DOHH2 (cell line): ENCODE measurements at regions not wholly inside any gene's neighbourhood (a gene's known extent, or its start where the extent isn't known, plus 50 kb on each side); places are given as distances from the start of the nearest gene placed in this dataset.

Source experiments
- H3F3A ChIP-seq: fragments of 200-600 bp; sonication (generic), shearing (Covaris generic); 2 replicates; pipeline ENCODE4 v1.6.0; 2016; ENCODE audit warnings: antibody characterized with exemption, mild to moderate bottlenecking; ENCODE audit not compliant: control insufficient read depth, insufficient read depth
- H3K27ac ChIP-seq: fragments of 200-600 bp; sonication (generic); 2 replicates; pipeline ENCODE4 v1.5.1; 2014; ENCODE audit warnings: low read depth, mild to moderate bottlenecking, low read length, moderate library complexity
- H3K27me3 ChIP-seq: fragments of 200-600 bp; sonication (generic); 2 replicates; pipeline ENCODE4 v1.6.1; 2014; ENCODE audit warnings: mild to moderate bottlenecking, low read length, mixed read lengths; ENCODE audit not compliant: control insufficient read depth
- H3K36me3 ChIP-seq: fragments of 200-600 bp; sonication (generic); 2 replicates; pipeline ENCODE4 v1.6.1; 2014; ENCODE audit warnings: mild to moderate bottlenecking, low read length, moderate library complexity, mixed read lengths; ENCODE audit not compliant: control insufficient read depth
- H3K4me1 ChIP-seq: fragments of 200-600 bp; sonication (generic); 2 replicates; pipeline ENCODE4 v1.6.1; 2014; ENCODE audit warnings: mild to moderate bottlenecking, low read length, mixed read lengths; ENCODE audit not compliant: control insufficient read depth
- H3K4me2 ChIP-seq: fragments of 200-600 bp; sonication (generic); 2 replicates; pipeline ENCODE4 v1.6.0; 2014; ENCODE audit warnings: mild to moderate bottlenecking, low read length, moderate library complexity
- H3K4me3 ChIP-seq: fragments of 200-600 bp; sonication (generic); 2 replicates; pipeline ENCODE4 v1.5.1; 2014; ENCODE audit warnings: mild to moderate bottlenecking, low read length, mixed read lengths
- H3K79me2 ChIP-seq: fragments of 200-600 bp; sonication (generic); 2 replicates; pipeline ENCODE4 v1.6.1; 2014; ENCODE audit warnings: mild to moderate bottlenecking, low read length, mixed read lengths; ENCODE audit not compliant: control insufficient read depth
- H3K9me2 ChIP-seq: fragments of 200-600 bp; sonication (generic); replicated peaks from 2 replicates; pipeline ENCODE4 v1.6.1; 2014; ENCODE audit warnings: mild to moderate bottlenecking, low read length, mixed read lengths; ENCODE audit not compliant: control insufficient read depth
- H3K9me3 ChIP-seq: fragments of 200-600 bp; sonication (generic); 2 replicates; pipeline ENCODE4 v1.6.1; 2014; ENCODE audit warnings: antibody characterized with exemption, low read length, mixed read lengths; ENCODE audit not compliant: control insufficient read depth, insufficient read depth
- H4K20me1 ChIP-seq: fragments of 200-600 bp; sonication (generic); 2 replicates; pipeline ENCODE4 v1.6.0; 2014; ENCODE audit warnings: low read depth, mild to moderate bottlenecking, antibody characterized with exemption, low read length, moderate library complexity; ENCODE audit not compliant: control insufficient read depth, insufficient read depth
- EZH2phosphoT487 ChIP-seq: fragments of 200-600 bp; sonication (generic); IDR thresholded peaks from 2 replicates; pipeline ENCODE4 v1.6.1; 2017; ENCODE audit warnings: borderline replicate concordance, mild to moderate bottlenecking, antibody characterized with exemption, low read length, moderate library complexity, mixed read lengths
- TF ChIP-seq, protein P1 (sequence below): fragments of 200-600 bp; sonication (generic); IDR thresholded peaks from one replicate; pipeline ENCODE4 v1.5.1; 2014; ENCODE audit warnings: antibody characterized with exemption, mild to moderate bottlenecking, low read depth, low read length; ENCODE audit not compliant: poor library complexity, severe bottlenecking

DNA sequence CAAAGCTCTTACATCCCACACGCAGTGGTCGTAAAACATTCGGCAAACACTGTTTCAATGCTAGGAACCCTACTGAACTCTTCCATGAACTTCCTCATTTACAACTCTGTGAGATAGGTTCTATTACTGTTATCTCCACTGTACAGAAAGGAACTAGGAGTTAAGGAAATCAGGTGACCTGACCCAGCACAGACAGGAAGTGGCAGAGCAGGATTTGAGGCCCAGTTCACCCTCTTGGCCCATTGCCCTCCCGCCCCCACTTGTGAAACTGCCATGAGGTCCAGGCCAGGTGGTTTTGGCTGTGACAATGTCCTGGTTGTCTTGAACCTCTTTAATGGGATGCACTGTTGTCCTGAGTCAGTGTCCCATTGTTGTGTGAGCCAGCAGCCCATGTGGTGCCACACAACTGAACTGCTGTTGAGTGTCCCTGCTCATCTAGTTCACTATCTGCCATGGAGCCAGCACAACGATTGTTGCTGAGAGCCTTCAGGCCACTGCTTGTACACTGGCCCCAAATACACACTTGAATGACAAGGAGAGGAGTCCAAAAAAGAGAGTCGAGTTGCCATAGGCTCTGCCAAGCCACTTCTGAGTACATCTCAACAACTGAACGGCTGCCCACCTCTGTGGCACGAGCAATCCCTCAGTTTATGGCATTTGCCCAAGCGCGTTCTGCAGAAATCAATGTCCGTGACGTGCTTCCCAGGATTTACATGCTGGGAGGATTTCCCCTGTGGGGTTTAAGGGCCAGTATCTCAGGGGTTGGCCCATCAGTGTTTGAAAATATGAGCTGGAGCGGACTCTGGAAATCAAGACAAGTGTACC is 484.6 kb downstream of the TSHZ3 start:
- H3K27ac ChIP-seq, result no peak overlapping the region
- no peak overlapping the region for H3K4me3 ChIP-seq
- H3K9me3 ChIP-seq, result no peaks in the 10 kb centered on the region
- no peaks in the 10 kb centered on the region for H3K4me1 ChIP-seq
- no peaks in the 10 kb centered on the region for H3F3A ChIP-seq
- H3K9me2 ChIP-seq, result no peaks in the 10 kb centered on the region
- no peaks in the 10 kb centered on the region for H3K27me3 ChIP-seq
- no peak for TF ChIP-seq EZH2phosphoT487
- TF ChIP-seq, protein P1, sequence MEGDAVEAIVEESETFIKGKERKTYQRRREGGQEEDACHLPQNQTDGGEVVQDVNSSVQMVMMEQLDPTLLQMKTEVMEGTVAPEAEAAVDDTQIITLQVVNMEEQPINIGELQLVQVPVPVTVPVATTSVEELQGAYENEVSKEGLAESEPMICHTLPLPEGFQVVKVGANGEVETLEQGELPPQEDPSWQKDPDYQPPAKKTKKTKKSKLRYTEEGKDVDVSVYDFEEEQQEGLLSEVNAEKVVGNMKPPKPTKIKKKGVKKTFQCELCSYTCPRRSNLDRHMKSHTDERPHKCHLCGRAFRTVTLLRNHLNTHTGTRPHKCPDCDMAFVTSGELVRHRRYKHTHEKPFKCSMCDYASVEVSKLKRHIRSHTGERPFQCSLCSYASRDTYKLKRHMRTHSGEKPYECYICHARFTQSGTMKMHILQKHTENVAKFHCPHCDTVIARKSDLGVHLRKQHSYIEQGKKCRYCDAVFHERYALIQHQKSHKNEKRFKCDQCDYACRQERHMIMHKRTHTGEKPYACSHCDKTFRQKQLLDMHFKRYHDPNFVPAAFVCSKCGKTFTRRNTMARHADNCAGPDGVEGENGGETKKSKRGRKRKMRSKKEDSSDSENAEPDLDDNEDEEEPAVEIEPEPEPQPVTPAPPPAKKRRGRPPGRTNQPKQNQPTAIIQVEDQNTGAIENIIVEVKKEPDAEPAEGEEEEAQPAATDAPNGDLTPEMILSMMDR, result no peak
- H3K79me2 ChIP-seq, result no peaks in the 10 kb centered on the region
- H3K4me2 ChIP-seq, result no peak overlapping the region
- no peaks in the 10 kb centered on the region for H4K20me1 ChIP-seq
- H3K36me3 ChIP-seq, result no peaks in the 10 kb centered on the region

DNA sequence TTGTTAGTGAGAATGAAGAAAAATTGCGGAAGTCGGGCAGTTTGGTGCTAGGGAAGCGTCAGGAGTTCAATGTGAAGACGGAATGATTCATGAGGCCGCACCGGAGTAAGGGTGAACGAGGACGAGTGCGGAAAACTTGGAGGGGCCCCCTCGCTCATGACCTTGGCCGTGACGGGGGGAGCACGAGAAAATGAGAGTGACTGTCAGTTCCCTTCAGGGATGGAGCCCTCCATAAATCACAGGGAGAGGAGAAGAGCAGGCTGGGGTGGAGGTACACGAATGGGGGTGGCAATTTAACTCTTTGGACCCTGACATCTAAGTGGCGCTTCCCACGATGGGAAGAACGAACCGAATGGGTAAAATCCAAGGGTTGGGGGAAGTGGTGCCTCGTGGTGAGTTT is 486.4 kb downstream of the TSHZ3 start:
- no peaks in the 10 kb centered on the region for H3K4me1 ChIP-seq
- TF ChIP-seq, protein P1, result no peak
- TF ChIP-seq EZH2phosphoT487, result no peak
- no peaks in the 10 kb centered on the region for H3K27me3 ChIP-seq
- no peak overlapping the region for H3K4me2 ChIP-seq
- no peaks in the 10 kb centered on the region for H3F3A ChIP-seq
- no peak overlapping the region for H3K27ac ChIP-seq
- no peak overlapping the region for H3K4me3 ChIP-seq
- no peaks in the 10 kb centered on the region for H3K36me3 ChIP-seq
- no peaks in the 10 kb centered on the region for H3K9me2 ChIP-seq
- no peaks in the 10 kb centered on the region for H3K9me3 ChIP-seq
- no peaks in the 10 kb centered on the region for H4K20me1 ChIP-seq
- H3K79me2 ChIP-seq, result no peaks in the 10 kb centered on the region

DNA sequence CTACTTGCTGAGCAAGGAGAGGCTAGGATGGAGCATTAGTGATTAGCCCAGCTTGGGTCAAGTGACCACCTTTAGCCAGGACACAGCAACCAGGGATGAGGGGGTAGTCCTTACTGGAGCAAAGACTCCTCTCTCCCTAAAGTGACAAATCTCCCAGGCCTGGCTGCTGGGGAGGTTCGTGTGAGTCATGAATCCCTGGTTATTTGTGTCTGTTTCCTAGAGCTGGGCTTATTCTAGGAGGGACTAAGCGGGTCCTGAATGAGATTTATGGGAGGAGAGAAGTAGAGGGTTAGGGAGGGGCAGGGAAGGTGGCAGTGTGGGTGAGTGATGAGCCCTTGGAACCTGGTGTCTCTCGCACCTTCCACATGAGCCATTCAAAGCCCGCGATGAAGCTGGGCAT is 487.3 kb downstream of the TSHZ3 start:
- Histone ChIP-seq H3F3A (no peaks in the 10 kb centered on the region), H3K4me2 (no peak overlapping the region), H3K27ac (no peak overlapping the region), H3K27me3 (no peaks in the 10 kb centered on the region), H3K9me2 (no peaks in the 10 kb centered on the region), H3K9me3 (no peaks in the 10 kb centered on the region), H4K20me1 (no peaks in the 10 kb centered on the region), H3K4me1 (no peaks in the 10 kb centered on the region), H3K4me3 (no peak overlapping the region), H3K79me2 (no peaks in the 10 kb centered on the region), H3K36me3 (no peaks in the 10 kb centered on the region)
- TF ChIP-seq EZH2phosphoT487, result no peak
- TF ChIP-seq, protein P1, result no peak
